K562 (cell line): ENCODE measurements at regions not wholly inside any gene's neighbourhood (a gene's known extent, or its start where the extent isn't known, plus 50 kb on each side); places are given as distances from the start of the nearest gene placed in this dataset.

Experiments
- BACH1 ChIP-seq: fragments of 200-800 bp; sonication (Bioruptor generic); IDR thresholded peaks from 2 replicates; pipeline ENCODE4 v1.6.1; 2016; ENCODE audit warnings: missing genetic modification characterization, missing compliant biosample characterization
- CHCHD3 ChIP-seq: fragments of 250-450 bp; sonication (Bioruptor Pico); IDR thresholded peaks from 2 replicates; pipeline ENCODE4 v2.1.2; 2022; ENCODE audit warnings: mild to moderate bottlenecking
- CTBP1 ChIP-seq: fragments of 450-650 bp; IDR thresholded peaks from 2 replicates; pipeline ENCODE4 v1.6.1; 2016; ENCODE audit warnings: borderline replicate concordance
- E2F3 ChIP-seq: fragments of 250-450 bp; sonication (Bioruptor Pico); IDR thresholded peaks from 2 replicates; pipeline ENCODE4 v1.4.0; 2020; ENCODE audit warnings: mild to moderate bottlenecking
- IRF1 ChIP-seq: sonication (generic); formaldehyde crosslinking; IDR thresholded peaks from 2 replicates; pipeline ENCODE4 v1.8.0; 2022; ENCODE audit warnings: missing genetic modification reagents, mild to moderate bottlenecking, borderline replicate concordance
- JUN ChIP-seq, 2 experiments: sonication (generic) in 1 of 2; formaldehyde crosslinking in 1 of 2; IDR thresholded peaks; 2 replicates each; pipeline versions ENCODE4 v1.6.1 to v1.8.0; 2012 to 2022; ENCODE audit warnings: borderline replicate concordance in 2 of 2, mild to moderate bottlenecking in 2 of 2, improper control_type of control experiment in 1 of 2, low read depth in 1 of 2, low read length in 1 of 2, missing genetic modification reagents in 1 of 2
- JUND ChIP-seq, 2 experiments: IDR thresholded peaks; 2 replicates in 1 of 2; 3 replicates in 1 of 2; pipeline ENCODE4 v1.6.1; 2011; ENCODE audit warnings: borderline replicate concordance in 2 of 2, low read depth in 2 of 2, low read length in 2 of 2, improper control_type of control experiment in 1 of 2, missing biosample characterization in 1 of 2, missing genetic modification characterization in 1 of 2, missing genetic modification reagents in 1 of 2
- KDM2B ChIP-seq: fragments of 250-450 bp; sonication (Bioruptor Pico); IDR thresholded peaks from 2 replicates; pipeline ENCODE4 v1.8.0; 2021; ENCODE audit warnings: mild to moderate bottlenecking, moderate library complexity
- LEF1 ChIP-seq: fragments of 450-650 bp; IDR thresholded peaks from 2 replicates; pipeline ENCODE4 v1.6.1; 2016; ENCODE audit warnings: mild to moderate bottlenecking
- NFIX ChIP-seq: fragments of 250-450 bp; sonication (Bioruptor Pico); IDR thresholded peaks from 2 replicates; pipeline ENCODE4 v1.4.0; 2020; ENCODE audit warnings: low read depth, mild to moderate bottlenecking, moderate library complexity
- PCBP2 ChIP-seq: fragments of 200-400 bp; formaldehyde crosslinking; IDR thresholded peaks from 2 replicates; pipeline ENCODE4 v1.6.1; 2018; ENCODE audit warnings: low read length, low read depth, mild to moderate bottlenecking, moderate library complexity; ENCODE audit not compliant: poor library complexity, severe bottlenecking
- PHF21A ChIP-seq: fragments of 450-650 bp; IDR thresholded peaks from 2 replicates; pipeline ENCODE4 v1.6.1; 2017; ENCODE audit warnings: low read depth, borderline replicate concordance
- POLR2G ChIP-seq: fragments of 200-400 bp; formaldehyde crosslinking; IDR thresholded peaks from 2 replicates; pipeline ENCODE4 v1.6.1; 2017; ENCODE audit warnings: low read depth, mild to moderate bottlenecking, antibody characterized with exemption, low read length, moderate library complexity
- RBM17 ChIP-seq: fragments of 200-400 bp; formaldehyde crosslinking; IDR thresholded peaks from 2 replicates; pipeline ENCODE4 v1.6.1; 2017; ENCODE audit warnings: low read depth, mild to moderate bottlenecking, low read length, borderline replicate concordance
- RNF2 ChIP-seq: sonication (generic); IDR thresholded peaks from 2 replicates; pipeline ENCODE4 v1.6.1; 2016
- ZC3H8 ChIP-seq: fragments of 450-650 bp; IDR thresholded peaks from 2 replicates; pipeline ENCODE4 v1.6.1; 2017
- ZNF12 ChIP-seq: sonication (generic); formaldehyde crosslinking; IDR thresholded peaks from 2 replicates; pipeline ENCODE4 v1.4.0; 2020; ENCODE audit warnings: mild to moderate bottlenecking, missing genetic modification reagents
- ZNF133 ChIP-seq: fragments of 250-450 bp; sonication (Bioruptor Pico); IDR thresholded peaks from 2 replicates; pipeline ENCODE4 v1.4.0; 2020; ENCODE audit warnings: mild to moderate bottlenecking
- ZNF398 ChIP-seq: fragments of 250-450 bp; sonication (Bioruptor Pico); IDR thresholded peaks from 2 replicates; pipeline ENCODE4 v1.8.0; 2021; ENCODE audit warnings: moderate library complexity, mild to moderate bottlenecking, inconsistent platforms
- ZNF644 ChIP-seq: fragments of 200-800 bp; sonication (Bioruptor generic); IDR thresholded peaks from 2 replicates; pipeline ENCODE4 v1.6.1; 2016; ENCODE audit warnings: low read depth, missing genetic modification characterization, missing compliant biosample characterization
- ZNF740 ChIP-seq, 3 experiments: fragments of 200-800 bp in 1 of 3; sonication (Bioruptor generic) in 1 of 3; sonication (generic) in 1 of 3; formaldehyde crosslinking in 1 of 3; IDR thresholded peaks; 2 replicates each; pipeline versions ENCODE4 v1.6.1 to v1.8.0; 2016 to 2022; ENCODE audit warnings: mild to moderate bottlenecking in 2 of 3, missing compliant biosample characterization in 2 of 3, missing genetic modification characterization in 2 of 3, missing genetic modification reagents in 1 of 3
- ZNF766 ChIP-seq: fragments of 200-800 bp; sonication (Bioruptor generic); conservative IDR thresholded peaks from 2 replicates; pipeline ENCODE4 v1.6.1; 2016; ENCODE audit warnings: missing genetic modification characterization, missing compliant biosample characterization
- ZNF77 ChIP-seq: fragments of 250-450 bp; sonication (Bioruptor Pico); IDR thresholded peaks from 2 replicates; pipeline ENCODE4 v1.5.0; 2020

GRCh38 chr10:3665316-3665908 is 119.6 kb downstream of the KLF6 start (continued):
- TF ChIP-seq ZNF740 (CRISPR knock-in tag; IDR thresholded peaks at IDR 0.05): peak; percentile 50; the same call in 1 of the 2 replicates
- TF ChIP-seq ZNF740 (tag; IDR thresholded peaks at IDR 0.05): no peak
- TF ChIP-seq ZNF644 (tag): peak; percentile 47
- peak; percentile 38; the same call in 1 of the 2 replicates for TF ChIP-seq POLR2G
- TF ChIP-seq IRF1: no peak
- no peak for TF ChIP-seq E2F3 (CRISPR knock-in tag)
- no peak for TF ChIP-seq ZNF398 (CRISPR knock-in tag)
- no peak for TF ChIP-seq ZNF133 (CRISPR knock-in tag)
- TF ChIP-seq CHCHD3 (CRISPR knock-in tag): no peak
- no peak for TF ChIP-seq BACH1 (tag)
- peak; percentile 57; the same call in 1 of the 2 replicates for TF ChIP-seq JUND (IDR thresholded peaks at IDR 0.05; ENCODE audit: borderline replicate concordance, low read depth, low read length)
- TF ChIP-seq JUND (tag; IDR thresholded peaks at IDR 0.05; ENCODE audit: borderline replicate concordance, low read depth, low read length): peak; percentile 60; the same call in 1 of the 3 replicates
- peak; percentile 72 for TF ChIP-seq LEF1
- TF ChIP-seq RNF2: peak; percentile 94
- TF ChIP-seq ZNF766: peak; percentile 80
- no peak for TF ChIP-seq PCBP2
- TF ChIP-seq RBM17: no peak
- TF ChIP-seq ZC3H8: no peak
- no peak for TF ChIP-seq NFIX (CRISPR knock-in tag)
- peak; percentile 28; the same call in 1 of the 2 replicates for TF ChIP-seq JUN (IDR thresholded peaks at IDR 0.05; ENCODE audit: borderline replicate concordance, low read depth, low read length)
- no peak for TF ChIP-seq JUN (CRISPR knock-in tag; IDR thresholded peaks at IDR 0.05; ENCODE audit: borderline replicate concordance)
- no peak for TF ChIP-seq KDM2B
- TF ChIP-seq CTBP1: peak; percentile 93
- TF ChIP-seq ZNF77: no peak
- no peak for TF ChIP-seq PHF21A
- no peak for TF ChIP-seq ZNF12
